PFSK-1 (cell line): ENCODE measurements at regions not wholly inside any gene's neighbourhood (a gene's known extent, or its start where the extent isn't known, plus 50 kb on each side); places are given as distances from the start of the nearest gene placed in this dataset.

ENCODE experiments used
- FOXP2 ChIP-seq: optimal IDR thresholded peaks from 2 replicates; pipeline ENCODE3; 2011; ENCODE audit warnings: borderline replicate concordance, control low read depth, inconsistent platforms; ENCODE audit not compliant: insufficient read depth; ENCODE audit errors: extremely low read length, extremely low read depth
- POLR2AphosphoS5 ChIP-seq: IDR thresholded peaks from 2 replicates; pipeline ENCODE4 v1.6.1; 2012; ENCODE audit warnings: low read depth, mild to moderate bottlenecking, control low read depth, low read length, moderate library complexity
- SIN3A ChIP-seq: IDR thresholded peaks from 2 replicates; pipeline ENCODE4 v1.6.1; 2012; ENCODE audit warnings: mild to moderate bottlenecking, low read length, moderate library complexity, borderline replicate concordance; ENCODE audit not compliant: insufficient read depth
- TAF1 ChIP-seq: IDR thresholded peaks from 2 replicates; pipeline ENCODE4 v1.6.1; 2012; ENCODE audit warnings: low read length, control low read depth, borderline replicate concordance; ENCODE audit not compliant: insufficient read depth
- TF ChIP-seq, protein P1 (sequence below), 2 experiments: IDR thresholded peaks; 2 replicates each; pipeline versions ENCODE4 v1.6.1 to v1.8.0; 2011 to 2012; ENCODE audit warnings: low read depth in 2 of 2, low read length in 2 of 2, control low read depth in 1 of 2, inconsistent platforms in 1 of 2, mild to moderate bottlenecking in 1 of 2, moderate library complexity in 1 of 2; ENCODE audit not compliant: insufficient read depth in 1 of 2

DNA sequence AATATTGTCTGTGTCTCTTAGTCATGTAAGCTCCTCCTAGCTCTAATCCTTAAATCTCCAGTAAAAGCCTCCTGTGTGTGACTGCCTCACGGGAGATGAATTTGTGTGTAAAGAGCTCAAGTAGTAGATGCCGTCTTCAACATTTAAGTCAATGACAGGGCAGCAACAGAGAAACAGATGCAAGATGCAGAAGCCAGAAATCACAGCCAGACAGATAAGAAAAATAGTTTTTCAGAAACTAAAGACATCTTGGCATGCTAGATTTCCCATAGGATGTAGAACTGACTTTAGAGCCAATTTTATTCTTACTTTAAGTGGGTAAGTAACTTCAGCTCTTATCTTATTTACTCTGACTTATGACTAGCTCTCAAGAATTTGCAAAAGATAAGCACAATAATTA, 652.8 kb downstream of the KCNA4 start:
- no peak for TF ChIP-seq POLR2AphosphoS5
- TF ChIP-seq, protein P1, sequence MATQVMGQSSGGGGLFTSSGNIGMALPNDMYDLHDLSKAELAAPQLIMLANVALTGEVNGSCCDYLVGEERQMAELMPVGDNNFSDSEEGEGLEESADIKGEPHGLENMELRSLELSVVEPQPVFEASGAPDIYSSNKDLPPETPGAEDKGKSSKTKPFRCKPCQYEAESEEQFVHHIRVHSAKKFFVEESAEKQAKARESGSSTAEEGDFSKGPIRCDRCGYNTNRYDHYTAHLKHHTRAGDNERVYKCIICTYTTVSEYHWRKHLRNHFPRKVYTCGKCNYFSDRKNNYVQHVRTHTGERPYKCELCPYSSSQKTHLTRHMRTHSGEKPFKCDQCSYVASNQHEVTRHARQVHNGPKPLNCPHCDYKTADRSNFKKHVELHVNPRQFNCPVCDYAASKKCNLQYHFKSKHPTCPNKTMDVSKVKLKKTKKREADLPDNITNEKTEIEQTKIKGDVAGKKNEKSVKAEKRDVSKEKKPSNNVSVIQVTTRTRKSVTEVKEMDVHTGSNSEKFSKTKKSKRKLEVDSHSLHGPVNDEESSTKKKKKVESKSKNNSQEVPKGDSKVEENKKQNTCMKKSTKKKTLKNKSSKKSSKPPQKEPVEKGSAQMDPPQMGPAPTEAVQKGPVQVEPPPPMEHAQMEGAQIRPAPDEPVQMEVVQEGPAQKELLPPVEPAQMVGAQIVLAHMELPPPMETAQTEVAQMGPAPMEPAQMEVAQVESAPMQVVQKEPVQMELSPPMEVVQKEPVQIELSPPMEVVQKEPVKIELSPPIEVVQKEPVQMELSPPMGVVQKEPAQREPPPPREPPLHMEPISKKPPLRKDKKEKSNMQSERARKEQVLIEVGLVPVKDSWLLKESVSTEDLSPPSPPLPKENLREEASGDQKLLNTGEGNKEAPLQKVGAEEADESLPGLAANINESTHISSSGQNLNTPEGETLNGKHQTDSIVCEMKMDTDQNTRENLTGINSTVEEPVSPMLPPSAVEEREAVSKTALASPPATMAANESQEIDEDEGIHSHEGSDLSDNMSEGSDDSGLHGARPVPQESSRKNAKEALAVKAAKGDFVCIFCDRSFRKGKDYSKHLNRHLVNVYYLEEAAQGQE (IDR thresholded peaks at IDR 0.05; ENCODE audit: insufficient read depth in 1 of 2, low read depth in 2 of 2, low read length in 2 of 2): no peak
- TF ChIP-seq TAF1: no peak
- TF ChIP-seq SIN3A: no peak
- TF ChIP-seq FOXP2: no peak
